GM19438 (cell line): ENCODE measurements at regions not wholly inside any gene's neighbourhood (a gene's known extent, or its start where the extent isn't known, plus 50 kb on each side); places are given as distances from the start of the nearest gene placed in this dataset.
A peak's percentile ranks its signal among the peaks of the same experiment; 100 is the strongest.

Experiments
- ATAC-seq: cut with Tn5 transposase; IDR thresholded peaks from one replicate; pipeline ENCODE4 v1.9.1; 2021; ENCODE audit warnings: low read depth; ENCODE audit not compliant: unreplicated experiment

GRCh38 chr5:92472981-92473566 is 1090.0 kb upstream of the ARRDC3 start:
- no peak for ATAC-seq

- ATAC-seq, result no peak
These were observed 1088.7 kb upstream of the ARRDC3 start for GRCh38 chr5:92471861-92472260.

DNA sequence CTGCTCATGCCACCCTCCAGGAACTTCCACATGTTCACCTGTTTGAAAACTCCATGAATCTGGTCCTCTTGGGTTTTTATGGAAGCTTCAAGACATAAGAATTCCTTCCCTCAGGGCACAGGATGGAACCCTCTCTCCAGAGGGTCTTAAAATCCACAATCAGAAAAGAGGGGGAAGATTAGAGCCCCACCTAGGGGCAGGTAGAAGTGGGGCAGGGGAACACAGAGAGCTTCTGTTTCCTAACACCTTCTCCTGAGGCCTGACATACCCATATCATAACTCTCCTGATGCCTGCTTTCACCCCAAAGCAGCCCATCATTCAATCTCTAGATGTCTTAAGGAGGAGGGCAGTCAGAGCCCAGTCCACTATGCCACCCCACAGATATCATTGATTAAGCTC is 1087.7 kb upstream of the ARRDC3 start:
- no peak for ATAC-seq

DNA sequence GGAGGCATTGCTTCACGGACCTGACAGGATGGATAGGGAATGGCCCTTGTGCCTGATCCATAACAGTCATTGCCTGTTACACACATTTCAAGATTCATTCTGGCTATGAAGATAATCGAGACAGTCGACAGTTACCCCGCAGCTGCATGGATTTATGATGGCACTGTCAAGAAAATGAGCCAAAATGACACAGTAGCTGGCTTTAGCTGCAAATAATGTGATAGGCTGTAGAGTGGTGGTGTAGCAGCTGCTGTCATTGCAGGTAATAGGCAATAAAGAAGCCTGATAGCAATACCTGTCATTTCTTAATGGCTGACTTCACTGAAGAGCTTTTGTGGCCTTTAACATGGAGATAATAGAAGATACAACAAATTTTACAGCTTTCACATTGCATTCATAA is 1085.2 kb upstream of the ARRDC3 start:
- ATAC-seq, result no peak

DNA sequence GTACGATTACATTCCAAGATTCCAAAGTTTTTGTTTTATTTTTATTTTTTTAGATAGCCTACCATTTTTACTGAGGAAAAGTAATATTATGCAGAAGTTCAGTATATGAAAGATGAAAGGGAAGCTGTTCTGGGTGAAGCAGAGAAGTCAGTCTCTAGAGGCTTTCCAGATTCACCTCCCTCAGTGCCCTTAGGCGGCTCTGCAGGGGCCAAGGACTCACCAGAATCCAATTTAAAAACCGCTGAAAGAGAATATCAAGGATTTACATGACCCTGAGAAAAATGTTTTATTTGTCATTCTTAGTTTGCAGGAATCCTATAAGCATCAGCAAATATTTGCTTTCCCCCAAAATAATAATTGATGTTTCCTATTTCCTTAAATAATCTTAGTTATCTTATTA is 1084.6 kb upstream of the ARRDC3 start:
- no peak for ATAC-seq

GRCh38 chr5:92460505-92460904 is 1077.4 kb upstream of the ARRDC3 start:
- no peak for ATAC-seq

GRCh38 chr5:92459654-92460053 is 1076.5 kb upstream of the ARRDC3 start:
- ATAC-seq, result no peak

GRCh38 chr5:92455011-92455410 is 1071.9 kb upstream of the ARRDC3 start:
- ATAC-seq, result peak; percentile 96

GRCh38 chr5:92444888-92445287 is 1061.8 kb upstream of the ARRDC3 start:
- ATAC-seq, result no peak

DNA sequence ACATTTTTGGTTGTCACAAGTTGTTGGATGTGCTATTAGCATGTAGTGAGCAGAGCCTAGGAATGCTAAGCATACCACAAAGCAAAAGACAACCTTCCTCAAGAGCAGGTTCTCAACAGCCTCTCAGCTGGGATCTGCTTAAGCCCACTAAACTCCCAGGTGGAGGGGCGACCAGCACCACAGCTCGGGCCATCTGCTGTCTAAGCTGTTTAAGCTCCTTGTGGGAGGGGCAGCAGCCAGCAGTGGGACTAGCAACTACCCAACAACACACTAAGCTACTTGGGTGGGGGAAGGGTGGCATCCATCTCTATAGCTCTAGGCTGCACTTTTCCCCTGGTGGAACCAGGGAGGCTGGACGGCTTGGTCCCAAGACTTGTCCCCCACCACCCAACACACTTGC is 1052.7 kb upstream of the ARRDC3 start:
- no peak for ATAC-seq

GRCh38 chr5:92429646-92430045 is 1046.5 kb upstream of the ARRDC3 start:
- no peak for ATAC-seq

DNA sequence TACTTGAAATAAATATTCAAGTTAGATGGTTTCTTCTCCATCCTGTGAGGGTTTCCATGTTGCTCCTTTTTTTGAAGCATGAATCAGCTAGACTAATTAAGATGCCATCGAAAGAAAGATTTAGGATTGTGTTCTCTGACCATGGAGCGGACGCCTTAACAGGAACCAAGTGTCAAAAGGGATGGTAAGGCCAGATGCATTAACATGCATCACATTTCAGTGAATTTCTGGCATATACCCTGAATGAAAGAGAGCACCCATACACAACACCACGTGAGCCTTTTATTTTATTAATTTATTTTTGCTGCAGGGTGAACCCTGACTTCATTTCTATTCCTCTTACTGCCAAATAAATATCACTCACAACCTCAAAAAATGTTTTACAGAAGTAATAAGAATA is 1045.3 kb upstream of the ARRDC3 start:
- no peak for ATAC-seq

GRCh38 chr5:92424785-92425426 is 1041.8 kb upstream of the ARRDC3 start:
- no peak for ATAC-seq

DNA sequence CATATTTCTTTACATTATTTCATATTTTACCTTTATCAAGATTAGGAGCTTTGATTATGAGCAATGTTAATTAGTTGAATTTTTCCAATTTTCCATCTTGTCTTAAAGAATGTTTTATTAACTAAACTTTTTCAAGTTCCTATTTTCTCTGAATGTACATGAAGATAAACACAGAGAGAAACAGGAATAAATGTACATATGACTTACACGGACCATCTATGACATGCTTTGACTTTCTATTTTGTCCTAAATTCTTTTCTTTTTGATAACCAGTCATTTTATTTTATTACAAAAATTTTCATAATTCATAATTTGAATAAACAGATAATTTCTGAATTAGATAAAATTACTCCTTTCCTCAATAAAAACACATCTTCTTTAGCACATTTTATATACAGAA is 1038.8 kb upstream of the ARRDC3 start:
- no peak for ATAC-seq

DNA sequence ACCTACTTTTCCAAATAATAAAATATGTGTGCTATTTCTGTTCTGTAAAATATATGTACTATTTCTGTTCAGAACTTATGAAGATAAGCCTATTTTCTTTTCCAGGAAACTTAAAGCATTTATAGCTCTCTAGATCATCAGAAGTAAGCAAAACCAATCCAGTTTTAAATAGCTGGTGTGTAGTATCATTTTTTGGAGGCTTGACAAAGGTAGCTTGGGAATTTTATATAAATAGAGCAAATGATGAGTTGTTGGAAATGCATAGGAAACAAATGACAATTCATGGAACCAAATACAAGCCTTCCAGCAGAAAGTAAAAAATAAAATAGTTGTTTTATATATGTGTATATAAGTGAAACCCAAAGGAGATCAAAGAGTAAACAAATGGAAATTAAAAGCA is 1038.1 kb upstream of the ARRDC3 start:
- no peak for ATAC-seq

- no peak for ATAC-seq
These were observed 1036.1 kb upstream of the ARRDC3 start for GRCh38 chr5:92419261-92419660.

DNA sequence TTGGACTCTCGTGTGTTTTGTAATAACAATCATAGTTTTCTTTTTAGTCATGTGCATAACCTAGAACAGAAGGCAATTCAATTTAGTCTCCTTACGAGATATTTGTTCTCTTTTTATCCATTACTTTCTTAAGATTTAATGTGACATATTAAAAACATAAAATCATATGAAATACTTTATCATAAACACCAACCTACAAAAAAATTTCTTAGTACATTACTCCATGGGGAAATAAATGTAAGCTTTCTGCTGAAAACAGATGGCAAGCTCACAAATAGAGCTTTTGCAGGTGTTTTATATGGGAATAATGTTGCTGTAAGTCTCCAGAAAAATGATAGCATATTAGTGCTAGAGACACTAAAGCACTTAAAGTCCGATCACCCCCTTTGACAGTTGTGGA is 1035.2 kb upstream of the ARRDC3 start:
- no peak for ATAC-seq

DNA sequence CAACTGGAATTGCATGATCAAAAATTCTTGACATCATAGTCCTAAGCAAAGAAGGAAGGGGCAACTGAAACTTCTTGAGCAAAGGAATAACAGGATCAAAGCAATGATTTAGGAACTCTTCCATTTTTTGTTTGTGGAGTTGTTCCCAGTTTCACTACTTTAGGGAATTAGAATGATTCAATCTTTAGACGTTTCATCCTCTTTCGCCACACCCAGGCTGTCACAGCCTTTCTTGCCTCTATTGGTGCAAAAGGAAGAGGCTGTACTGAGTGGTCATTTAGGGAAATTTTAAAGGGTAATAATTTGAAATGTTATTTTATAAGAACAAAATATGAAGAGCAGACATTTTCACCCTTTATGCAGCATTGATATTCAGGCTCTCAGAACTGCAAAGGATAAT is 1026.0 kb upstream of the ARRDC3 start:
- ATAC-seq, result no peak

DNA sequence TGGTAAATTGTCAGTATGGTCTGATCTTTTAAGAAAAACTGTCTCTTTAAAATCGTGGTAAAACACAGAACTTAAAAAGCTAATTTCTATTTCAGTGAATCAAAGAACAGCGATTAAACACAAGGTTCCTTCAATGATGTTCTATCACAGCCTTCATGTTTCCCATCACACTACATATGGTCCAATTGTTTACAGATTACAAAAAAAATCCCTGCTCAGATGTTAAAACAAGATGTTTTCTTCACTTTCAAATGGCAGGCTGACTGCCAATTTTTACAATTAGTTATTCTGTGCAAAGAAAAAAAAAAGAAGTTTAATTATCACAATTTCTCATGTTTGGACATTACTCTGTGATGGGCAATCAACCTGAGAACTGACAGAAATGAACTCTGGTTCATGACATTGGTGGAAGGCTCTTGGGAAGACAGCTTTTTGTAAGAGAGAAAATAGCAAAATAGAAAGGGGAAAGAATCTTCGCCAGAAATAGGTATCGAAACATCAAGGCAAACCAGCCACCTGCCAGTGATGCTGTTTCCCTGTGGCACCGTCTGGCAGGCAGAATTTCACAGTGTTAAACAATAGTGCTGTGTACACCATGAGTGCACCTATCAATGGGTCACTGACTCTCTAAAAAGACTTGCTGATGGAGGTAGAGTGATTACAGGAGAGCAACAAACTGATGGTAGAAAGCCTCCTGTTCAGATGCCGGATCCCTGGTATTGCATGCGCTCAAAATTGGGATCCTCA is 1020.0 kb upstream of the ARRDC3 start:
- ATAC-seq, result no peak

DNA sequence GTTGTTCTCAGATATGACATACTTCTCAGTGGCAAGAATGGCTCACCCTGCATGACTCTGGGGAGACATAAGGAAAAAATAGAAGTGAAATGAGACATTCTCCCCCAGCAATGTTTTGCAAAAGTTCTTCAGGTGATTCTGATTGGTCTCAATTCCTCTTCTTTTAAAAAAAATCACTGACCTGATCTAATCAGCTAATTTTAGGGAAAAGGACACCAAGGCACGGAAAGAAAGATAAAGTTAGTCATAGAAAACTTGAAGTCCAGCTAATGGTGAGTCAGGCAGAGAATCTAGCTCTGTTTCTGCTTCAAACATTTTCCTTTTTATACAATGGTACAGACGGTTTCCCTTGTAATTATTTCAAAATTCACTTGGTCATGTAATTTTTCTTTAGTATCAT is 1018.9 kb upstream of the ARRDC3 start:
- no peak for ATAC-seq

GRCh38 chr5:92401492-92401891 is 1018.4 kb upstream of the ARRDC3 start:
- ATAC-seq, result no peak

DNA sequence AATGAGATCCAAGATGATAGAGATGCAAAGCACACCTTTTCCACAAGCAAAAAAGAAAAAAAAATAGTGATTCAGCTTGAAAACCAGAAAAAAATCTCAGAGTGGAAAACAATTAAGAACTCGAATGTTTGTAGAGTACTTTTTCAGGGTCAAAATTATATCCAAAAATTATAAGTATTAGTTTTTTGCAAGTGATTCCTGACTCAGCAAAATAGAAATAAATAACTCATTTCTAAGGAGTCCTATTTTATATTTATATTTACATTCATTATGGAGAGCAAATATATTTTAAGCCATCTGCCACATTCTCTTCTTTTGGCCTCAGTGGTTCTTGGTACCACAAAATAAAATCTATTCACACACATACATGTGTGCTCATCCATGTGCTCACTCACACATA is 1011.8 kb upstream of the ARRDC3 start:
- ATAC-seq, result no peak
